IPS-11a (cell line): ENCODE measurements at regions not wholly inside any gene's neighbourhood (a gene's known extent, or its start where the extent isn't known, plus 50 kb on each side); places are given as distances from the start of the nearest gene placed in this dataset.
"Not testable (repeated sequence)": the region's sequence is repeated elsewhere in the genome, so short reads cannot be mapped to it uniquely, and the experiment has no call there.

Experiments
- H3K4me3 ChIP-seq: one replicate; pipeline ENCODE4 v1.5.1; 2013; ENCODE audit warnings: low read depth, low read length, control low read depth

- H3K4me3 ChIP-seq = no peak overlapping the region
Observed at GRCh38 chr18:60067426-60068210, 167.8 kb downstream of the PMAIP1 start.

DNA sequence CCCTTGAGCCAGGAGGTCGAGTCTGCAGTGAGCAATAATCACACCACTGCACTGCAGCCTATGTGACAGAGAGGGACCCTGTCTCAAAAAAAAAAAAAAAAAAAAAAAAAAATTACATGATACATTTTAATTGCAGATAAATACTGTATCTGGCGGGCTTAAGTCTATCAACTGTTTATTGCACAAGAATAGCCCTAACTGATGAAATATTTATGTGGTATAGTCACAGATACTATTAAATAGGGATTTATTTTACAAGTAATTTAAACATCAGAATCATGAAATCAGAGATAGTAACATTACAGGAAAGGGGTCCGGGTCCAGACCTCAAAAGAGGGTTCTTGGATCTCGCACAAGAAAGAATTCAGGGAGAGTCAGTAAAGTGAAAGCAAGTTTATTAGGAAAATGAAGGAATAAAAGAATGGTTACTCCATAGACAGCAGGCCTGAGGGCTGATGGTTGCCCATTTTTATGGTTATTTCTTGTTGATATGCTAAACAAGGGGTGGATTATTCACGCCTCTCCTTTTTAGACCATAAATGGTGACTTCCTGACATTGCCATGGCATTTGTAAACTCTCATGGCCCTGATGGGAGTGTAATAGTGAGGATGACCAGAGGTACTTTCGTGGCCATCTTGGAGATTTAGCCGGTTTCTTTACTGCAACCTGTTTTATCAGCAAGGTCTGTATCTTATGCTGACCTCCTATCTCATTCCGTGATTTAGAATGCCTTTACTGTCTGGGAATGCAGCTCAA is 166.6 kb downstream of the PMAIP1 start:
- H3K4me3 ChIP-seq = peak overlapping the region; percentile 4

- no peak overlapping the region for H3K4me3 ChIP-seq
Observed at GRCh38 chr18:60064271-60064670, 164.5 kb downstream of the PMAIP1 start.

- not testable (repeated sequence) for H3K4me3 ChIP-seq
Observed at GRCh38 chr18:60062831-60063230, 163.0 kb downstream of the PMAIP1 start.

DNA sequence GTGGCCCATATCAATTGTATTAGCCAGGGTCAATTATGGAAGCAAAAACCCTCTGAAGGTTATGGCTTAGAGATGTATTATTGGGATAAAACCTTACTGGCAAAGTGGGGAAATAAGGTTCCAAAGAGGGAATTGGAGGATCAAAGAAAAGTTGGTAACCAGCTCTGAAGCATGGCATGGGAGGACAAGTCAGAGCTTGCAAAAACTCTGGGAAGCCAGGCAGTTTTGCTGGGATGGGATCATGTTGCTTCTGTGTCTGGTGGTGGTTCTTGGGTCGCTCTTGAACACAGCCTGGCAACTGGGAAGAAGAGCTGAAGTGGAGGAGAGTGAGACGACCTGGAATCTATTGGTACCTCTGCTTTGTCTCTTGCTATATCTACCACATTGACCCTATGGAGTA is 162.6 kb downstream of the PMAIP1 start:
- H3K4me3 ChIP-seq = no peak overlapping the region

- no peak overlapping the region for H3K4me3 ChIP-seq
Observed at GRCh38 chr18:60060578-60060977, 160.8 kb downstream of the PMAIP1 start.

DNA sequence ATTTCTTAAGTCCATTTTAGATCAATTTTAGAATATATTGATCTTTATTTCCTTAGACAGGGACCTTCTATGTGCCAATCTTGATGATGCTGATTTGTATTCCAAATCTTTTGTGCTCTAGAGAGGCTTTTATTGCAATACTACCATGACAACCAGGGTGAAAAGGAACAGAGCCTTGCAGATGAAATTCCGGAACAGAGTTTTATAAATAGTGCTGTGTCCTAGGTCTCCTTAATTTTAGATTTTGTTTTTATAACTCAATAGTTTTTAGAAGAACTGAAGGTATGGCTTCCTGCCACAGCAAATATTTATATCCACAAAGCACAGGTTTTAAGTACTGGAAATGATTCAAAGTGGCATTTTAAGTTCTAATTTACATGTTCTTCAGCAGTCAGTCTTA is 160.2 kb downstream of the PMAIP1 start:
- no peak overlapping the region for H3K4me3 ChIP-seq

GRCh38 chr18:60059216-60059615 is 159.4 kb downstream of the PMAIP1 start:
- H3K4me3 ChIP-seq = no peak overlapping the region

GRCh38 chr18:60053747-60054304 is 154.0 kb downstream of the PMAIP1 start:
- H3K4me3 ChIP-seq = no peak overlapping the region

DNA sequence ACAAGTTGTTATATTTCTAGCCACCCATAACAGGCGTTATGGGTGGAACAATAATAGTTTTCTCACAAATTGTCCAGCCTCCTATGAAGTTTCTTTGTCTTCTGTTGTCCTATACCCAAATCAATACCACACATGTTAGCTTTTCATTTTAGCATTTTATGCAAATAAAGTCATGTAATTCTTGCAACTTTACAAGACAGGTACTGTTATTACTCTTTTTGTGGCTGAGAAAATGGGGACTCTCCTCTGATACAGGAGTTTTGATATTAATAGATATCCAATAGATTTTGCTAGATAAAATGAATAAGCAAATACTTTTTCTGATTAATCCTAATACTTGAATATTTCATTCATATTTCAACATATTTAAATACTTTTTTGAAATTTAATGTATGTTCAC is 151.0 kb downstream of the PMAIP1 start:
- H3K4me3 ChIP-seq = no peak overlapping the region

DNA sequence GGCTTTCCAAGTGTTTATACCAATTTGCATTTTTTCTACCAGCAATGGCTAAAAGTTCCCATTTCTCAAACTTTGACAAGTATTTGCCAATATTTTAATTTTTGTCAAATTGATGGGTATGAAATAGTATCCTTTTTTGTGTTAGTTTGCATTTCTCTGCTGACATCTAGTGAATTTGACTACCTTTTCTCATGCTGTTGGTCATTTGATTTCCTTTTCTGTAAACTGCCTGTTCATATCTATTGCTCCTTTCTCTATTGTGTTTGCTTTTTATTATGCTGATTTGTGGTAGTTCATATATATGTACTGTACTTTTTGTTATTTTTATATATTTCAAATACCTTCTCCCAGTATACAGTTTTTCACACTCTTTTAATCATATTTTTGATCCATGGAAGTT is 149.4 kb downstream of the PMAIP1 start:
- no peak overlapping the region for H3K4me3 ChIP-seq

GRCh38 chr18:60047556-60047955 is 147.8 kb downstream of the PMAIP1 start:
- H3K4me3 ChIP-seq = no peak overlapping the region

- no peak overlapping the region for H3K4me3 ChIP-seq
Observed at GRCh38 chr18:60044290-60045006, 144.7 kb downstream of the PMAIP1 start.

DNA sequence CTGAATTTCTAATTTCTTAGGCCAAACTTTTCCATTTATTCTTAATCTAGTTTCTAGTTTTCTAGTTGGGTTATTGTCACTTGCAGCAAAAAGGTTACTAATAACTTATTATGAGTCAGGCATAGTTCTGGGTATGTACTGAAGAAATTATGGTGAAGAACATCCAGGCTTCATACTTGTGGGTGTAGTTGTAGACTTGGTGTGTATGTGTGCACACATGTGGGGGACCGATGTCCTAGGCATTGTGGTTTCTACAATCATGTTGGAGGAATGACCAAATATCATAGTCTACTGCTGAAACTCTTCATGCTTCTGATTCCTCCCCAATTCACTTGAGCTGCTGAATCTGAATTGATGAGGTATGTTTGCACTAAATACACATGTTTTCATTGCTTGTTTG is 141.2 kb downstream of the PMAIP1 start:
- H3K4me3 ChIP-seq = no peak overlapping the region

- H3K4me3 ChIP-seq = no peak overlapping the region
Observed at GRCh38 chr18:60038731-60039130, 138.9 kb downstream of the PMAIP1 start.

- no peak overlapping the region for H3K4me3 ChIP-seq
Observed at GRCh38 chr18:60027397-60027796, 127.6 kb downstream of the PMAIP1 start.

- no peak overlapping the region for H3K4me3 ChIP-seq
Observed at GRCh38 chr18:60024857-60025256, 125.1 kb downstream of the PMAIP1 start.

GRCh38 chr18:60024345-60024744 is 124.5 kb downstream of the PMAIP1 start:
- H3K4me3 ChIP-seq = no peak overlapping the region

GRCh38 chr18:60022671-60023276 is 123.0 kb downstream of the PMAIP1 start:
- H3K4me3 ChIP-seq = no peak overlapping the region

DNA sequence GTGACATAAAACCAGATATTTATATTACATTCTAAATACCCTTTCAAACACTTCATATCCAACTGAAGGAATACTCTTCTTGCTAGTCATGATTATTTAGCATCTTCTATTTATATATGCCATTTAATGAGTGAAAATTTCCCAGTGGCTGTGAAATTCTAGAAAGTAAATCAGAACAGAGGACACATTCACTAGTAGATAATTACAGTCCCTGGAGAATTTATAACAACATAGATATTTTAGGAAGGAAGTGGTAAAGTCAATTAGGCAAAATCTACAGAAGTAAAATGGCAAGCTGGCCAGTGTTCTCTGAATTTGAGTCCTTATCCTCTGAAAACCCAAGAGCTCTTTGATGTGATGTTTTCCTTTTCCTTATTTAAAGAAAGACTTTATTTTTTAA is 121.8 kb downstream of the PMAIP1 start:
- no peak overlapping the region for H3K4me3 ChIP-seq
